H1 (cell line): ENCODE measurements at regions not wholly inside any gene's neighbourhood (a gene's known extent, or its start where the extent isn't known, plus 50 kb on each side); places are given as distances from the start of the nearest gene placed in this dataset.

Source experiments
- EGR1 ChIP-seq: IDR thresholded peaks from 2 replicates; pipeline ENCODE4 v1.6.1; 2011; ENCODE audit warnings: low read depth, low read length, borderline replicate concordance
- EP300 ChIP-seq, 2 experiments: IDR thresholded peaks; 1 replicate in 1 of 2; 2 replicates in 1 of 2; pipeline ENCODE4 v1.6.1; 2011 to 2012; ENCODE audit warnings: low read depth in 2 of 2, low read length in 2 of 2, mild to moderate bottlenecking in 2 of 2, borderline replicate concordance in 1 of 2, inconsistent platforms in 1 of 2, moderate library complexity in 1 of 2
- HDAC6 ChIP-seq: IDR thresholded peaks from one replicate; pipeline ENCODE4 v1.7.1; 2012; ENCODE audit warnings: low read depth, mild to moderate bottlenecking, inconsistent platforms, low read length, moderate library complexity
- PHF8 ChIP-seq: fragments of 200-600 bp; sonication (generic); conservative IDR thresholded peaks from 2 replicates; pipeline ENCODE4 v1.7.1; 2012; ENCODE audit warnings: low read depth, mild to moderate bottlenecking, inconsistent platforms, low read length, moderate library complexity

- no peak for TF ChIP-seq EP300 (IDR thresholded peaks at IDR 0.05; ENCODE audit: borderline replicate concordance in 1 of 2, low read depth in 2 of 2, low read length in 2 of 2)
- TF ChIP-seq PHF8 = no peak
- TF ChIP-seq EGR1 = no peak
- TF ChIP-seq HDAC6 = no peak
These were observed 230.9 kb downstream of the CDC5L start (continued) for GRCh38 chr6:44618371-44618770.
